Prostate gland (tissue), 2 donors: ENCODE measurements at regions not wholly inside any gene's neighbourhood (a gene's known extent, or its start where the extent isn't known, plus 50 kb on each side); places are given as distances from the start of the nearest gene placed in this dataset.
A peak's percentile ranks its signal among the peaks of the same experiment; 100 is the strongest.

Source experiments
- DNase-seq: peaks from one replicate; pipeline ENCODE4 v3.0.0-alpha.2; 2019; ENCODE audit warnings: low spot score
- H3K27ac ChIP-seq, 2 donors: fragments of 200-600 bp; sonication (generic); 2 replicates each; pipeline ENCODE4 v1.5.1; 2017 to 2019
- H3K27me3 ChIP-seq: fragments of 200-600 bp; sonication (generic); replicated peaks from 2 replicates; pipeline ENCODE4 v1.5.1; 2019; ENCODE audit not compliant: insufficient read depth
- H3K36me3 ChIP-seq, 2 donors: fragments of 200-600 bp; sonication (generic); 1 replicate in 1 of 2; 2 replicates in 1 of 2; pipeline versions ENCODE4 v1.5.1 to v1.8.1; 2017 to 2019
- H3K4me1 ChIP-seq: fragments of 200-600 bp; sonication (generic); replicated peaks from 2 replicates; pipeline ENCODE4 v1.5.1; 2019
- H3K4me3 ChIP-seq, 2 donors: fragments of 200-600 bp; sonication (generic); 2 replicates each; pipeline ENCODE4 v1.5.1; 2017 to 2019
- H3K9me3 ChIP-seq: fragments of 200-600 bp; sonication (generic); 2 replicates; pipeline ENCODE4 v1.5.1; 2017
- CTCF ChIP-seq, 4 experiments: fragments of 200-600 bp in 2 of 4; fragments of 450-650 bp in 2 of 4; sonication (generic) in 2 of 4; IDR thresholded peaks; 1 replicate in 3 of 4; 2 replicates in 1 of 4; pipeline ENCODE4 v1.5.1; 2016 to 2019; ENCODE audit warnings: antibody characterized with exemption in 4 of 4, mild to moderate bottlenecking in 2 of 4, moderate library complexity in 2 of 4
- POLR2A ChIP-seq: fragments of 450-650 bp; IDR thresholded peaks from one replicate; pipeline ENCODE4 v1.6.1; 2016; ENCODE audit warnings: antibody characterized with exemption, mild to moderate bottlenecking
- POLR2AphosphoS5 ChIP-seq: sonication (generic); formaldehyde crosslinking; IDR thresholded peaks from one replicate; pipeline ENCODE4 v1.6.1; 2017; ENCODE audit warnings: antibody characterized with exemption
- WGBS: methylation state at CpG from one replicate; pipeline ENCODE4 v1.1.5; 2018; 5-methylcytosine and 5-hydroxymethylcytosine counted together
- intact Hi-C: fragments of 100-400 bp; cut with DNase I; formaldehyde crosslinking; loops from one replicate; pipeline ENCODE4 v1.14.2; 2022

GRCh38 chr22:48779661-48780596 is 1047.7 kb downstream of the BRD1 start:
- WGBS, result 87% methylated on average over 29 of the region's 29 CpGs

GRCh38 chr22:48779211-48779643 is 1048.4 kb downstream of the BRD1 start:
- no peak overlapping the region for H3K4me3 ChIP-seq
- H3K4me1 ChIP-seq, result no peaks in the 10 kb centered on the region
- WGBS, result 54% methylated on average over 24 of the region's 24 CpGs
- H3K9me3 ChIP-seq, result no peaks in the 10 kb centered on the region
- no peaks in the 10 kb centered on the region for H3K27me3 ChIP-seq
- no peak overlapping the region for H3K27ac ChIP-seq
- DNase-seq, result no peak
- H3K36me3 ChIP-seq, result no peaks in the 10 kb centered on the region
- intact Hi-C loops, result no loop called here
- TF ChIP-seq POLR2A, result no peak
- TF ChIP-seq CTCF (IDR thresholded peaks at IDR 0.05), result no peak
- TF ChIP-seq POLR2AphosphoS5, result no peak

More at GRCh38 chr22:48779661-48780596, 1047.7 kb downstream of the BRD1 start:
- no peaks in the 10 kb centered on the region for H3K36me3 ChIP-seq
- H3K27ac ChIP-seq, result no peak overlapping the region
- TF ChIP-seq POLR2AphosphoS5 (no peak), POLR2A (no peak), CTCF (IDR thresholded peaks at IDR 0.05) (no peak)
- no peaks in the 10 kb centered on the region for H3K27me3 ChIP-seq
- DNase-seq, result no peak
- no peaks in the 10 kb centered on the region for H3K4me1 ChIP-seq
- no peaks in the 10 kb centered on the region for H3K9me3 ChIP-seq
- intact Hi-C loops, result no loop called here
- no peak overlapping the region for H3K4me3 ChIP-seq

- WGBS, result 87% methylated on average over 25 of the region's 25 CpGs
- TF ChIP-seq CTCF (IDR thresholded peaks at IDR 0.05) (no peak), POLR2A (no peak), POLR2AphosphoS5 (no peak)
- DNase-seq, result no peak
- Histone ChIP-seq H3K9me3 (no peaks in the 10 kb centered on the region), H3K4me1 (no peaks in the 10 kb centered on the region), H3K36me3 (no peaks in the 10 kb centered on the region), H3K27me3 (no peaks in the 10 kb centered on the region), H3K27ac (no peak overlapping the region), H3K4me3 (no peak overlapping the region)
- intact Hi-C loops, result no loop called here
Observed at GRCh38 chr22:48778308-48779195, 1049.1 kb downstream of the BRD1 start.

GRCh38 chr22:48772286-48772907 is 1055.3 kb downstream of the BRD1 start:
- intact Hi-C loops, result no loop called here
- DNase-seq, result peak; percentile 2
- TF ChIP-seq POLR2A (no peak), POLR2AphosphoS5 (no peak), CTCF (IDR thresholded peaks at IDR 0.05) (no peak)
- Histone ChIP-seq H3K4me3 (no peak overlapping the region), H3K36me3 (no peaks in the 10 kb centered on the region), H3K9me3 (no peaks in the 10 kb centered on the region), H3K27me3 (no peaks in the 10 kb centered on the region), H3K27ac (no peak overlapping the region), H3K4me1 (no peaks in the 10 kb centered on the region)
- 80% methylated on average over 19 of the region's 19 CpGs for WGBS
